Cardiac muscle cell (in vitro differentiated cells and primary cell): ENCODE measurements at regions not wholly inside any gene's neighbourhood (a gene's known extent, or its start where the extent isn't known, plus 50 kb on each side); places are given as distances from the start of the nearest gene placed in this dataset.

Experiments used
- DNase-seq, 2 donors: peaks; one replicate each; pipeline versions ENCODE4 v3.0.0 to v3.0.0-alpha.2; 2010 to 2017; ENCODE audit warnings: low read depth in 1 of 2, low spot score in 1 of 2
- H3K27ac ChIP-seq: fragments of 200-600 bp; sonication (generic); 2 replicates; pipeline ENCODE4 v1.5.1; 2016
- H3K27me3 ChIP-seq: fragments of 200-600 bp; sonication (generic); 2 replicates; pipeline ENCODE4 v1.6.0; 2016; ENCODE audit warnings: control low read depth
- H3K36me3 ChIP-seq: fragments of 200-600 bp; sonication (generic); 2 replicates; pipeline ENCODE4 v1.5.1; 2016; ENCODE audit warnings: control low read depth
- H3K4me1 ChIP-seq: fragments of 200-600 bp; sonication (generic); 2 replicates; pipeline ENCODE4 v1.8.1; 2017; ENCODE audit warnings: low read depth, mild to moderate bottlenecking, mixed run types
- H3K4me3 ChIP-seq: fragments of 200-600 bp; sonication (generic); 2 replicates; pipeline ENCODE4 v1.5.1; 2016; ENCODE audit warnings: mild to moderate bottlenecking
- H3K9me3 ChIP-seq: fragments of 200-600 bp; sonication (generic); 2 replicates; pipeline ENCODE4 v1.5.1; 2017; ENCODE audit warnings: low read depth, mild to moderate bottlenecking, control low read depth
- CTCF ChIP-seq: IDR thresholded peaks from 2 replicates; pipeline ENCODE4 v1.5.1; 2012; ENCODE audit warnings: low read depth, mild to moderate bottlenecking, low read length

DNA sequence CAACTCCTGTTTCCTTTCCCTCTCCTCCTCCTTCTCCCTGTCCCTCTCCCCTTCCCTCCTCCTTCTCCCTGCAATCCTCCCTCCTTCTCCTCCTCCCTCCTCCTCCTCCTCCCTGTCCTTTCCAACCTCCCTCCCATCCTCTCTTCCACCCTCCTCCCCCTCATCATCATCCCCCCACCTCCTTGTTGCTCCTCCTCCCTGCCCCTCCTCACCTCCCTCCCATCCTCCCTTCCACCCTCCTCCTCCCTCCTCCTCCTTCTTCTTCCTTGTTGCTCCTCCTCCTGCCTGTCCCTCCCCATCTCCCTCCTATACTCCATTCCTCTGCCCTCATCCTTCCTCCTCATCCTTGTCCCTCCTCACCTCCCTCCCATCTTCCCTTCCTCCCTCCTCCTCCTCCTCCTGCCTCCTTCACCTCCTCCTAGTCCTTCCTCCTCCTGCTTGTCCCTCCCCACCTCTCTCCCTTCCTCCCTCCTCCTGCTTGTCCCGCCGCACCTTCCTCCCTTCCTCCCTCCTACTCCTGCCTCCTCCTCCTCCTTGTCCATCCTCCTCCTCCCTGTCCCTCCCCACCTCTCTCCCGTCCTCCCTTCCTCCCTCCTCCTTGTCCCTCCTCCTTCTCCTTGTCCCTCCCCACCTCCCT is 222.5 kb downstream of the IRF8 start:
- TF ChIP-seq CTCF, result no peak
- Histone ChIP-seq H3K4me1 (no peaks in the 10 kb centered on the region), H3K36me3 (no peaks in the 10 kb centered on the region), H3K27me3 (peaks cover 5% of the 10 kb centered on the region), H3K9me3 (no peaks in the 10 kb centered on the region), H3K27ac (no peak overlapping the region), H3K4me3 (no peak overlapping the region)
- no peak for DNase-seq

GRCh38 chr16:86122681-86123342 is 223.8 kb downstream of the IRF8 start:
- DNase-seq, result no peak
- TF ChIP-seq CTCF, result no peak
- H3K4me3 ChIP-seq, result no peak overlapping the region
- H3K36me3 ChIP-seq, result no peaks in the 10 kb centered on the region
- H3K27me3 ChIP-seq, result peaks cover 5% of the 10 kb centered on the region
- no peaks in the 10 kb centered on the region for H3K4me1 ChIP-seq
- no peak overlapping the region for H3K27ac ChIP-seq
- H3K9me3 ChIP-seq, result no peaks in the 10 kb centered on the region

GRCh38 chr16:86124321-86124720 is 225.4 kb downstream of the IRF8 start:
- DNase-seq, result no peak
- H3K36me3 ChIP-seq, result no peaks in the 10 kb centered on the region
- no peak overlapping the region for H3K4me3 ChIP-seq
- no peaks in the 10 kb centered on the region for H3K4me1 ChIP-seq
- H3K9me3 ChIP-seq, result no peaks in the 10 kb centered on the region
- no peak for TF ChIP-seq CTCF
- H3K27me3 ChIP-seq, result peaks cover 5% of the 10 kb centered on the region
- no peak overlapping the region for H3K27ac ChIP-seq

GRCh38 chr16:86126891-86127290 is 227.9 kb downstream of the IRF8 start:
- H3K4me1 ChIP-seq, result no peaks in the 10 kb centered on the region
- no peaks in the 10 kb centered on the region for H3K27me3 ChIP-seq
- no peaks in the 10 kb centered on the region for H3K9me3 ChIP-seq
- TF ChIP-seq CTCF, result no peak
- no peak overlapping the region for H3K27ac ChIP-seq
- H3K36me3 ChIP-seq, result no peaks in the 10 kb centered on the region
- H3K4me3 ChIP-seq, result no peak overlapping the region
- DNase-seq, result no peak

DNA sequence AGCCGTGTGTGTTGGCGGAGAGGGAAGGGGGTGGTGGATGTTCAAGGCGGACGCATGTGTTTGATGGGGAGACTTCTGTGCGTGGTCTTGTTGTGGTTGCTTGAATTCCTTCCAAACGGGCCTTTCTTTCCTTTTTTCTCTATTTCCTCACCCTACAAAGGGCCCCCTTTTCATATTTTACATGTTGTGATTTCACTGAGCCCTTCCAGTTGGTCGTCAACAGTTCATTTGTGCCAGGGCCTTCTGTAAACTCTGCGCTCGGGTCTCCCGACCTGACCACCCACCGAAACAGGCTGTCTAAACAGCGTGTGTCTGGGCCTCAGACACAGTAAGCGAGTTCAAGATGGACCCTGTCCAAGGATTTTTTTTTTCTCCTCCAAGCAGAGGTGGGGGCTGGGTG is 228.4 kb downstream of the IRF8 start:
- Histone ChIP-seq H3K9me3 (no peaks in the 10 kb centered on the region), H3K27ac (no peak overlapping the region), H3K4me3 (no peak overlapping the region), H3K36me3 (no peaks in the 10 kb centered on the region), H3K4me1 (no peaks in the 10 kb centered on the region), H3K27me3 (no peaks in the 10 kb centered on the region)
- TF ChIP-seq CTCF, result no peak
- DNase-seq, result no peak
